IPS-NIHi11 (cell line): ENCODE measurements at regions not wholly inside any gene's neighbourhood (a gene's known extent, or its start where the extent isn't known, plus 50 kb on each side); places are given as distances from the start of the nearest gene placed in this dataset.

Source experiments
- DNase-seq: peaks from one replicate; pipeline ENCODE4 v3.0.0; 2012; ENCODE audit warnings: mixed read lengths, low spot score

DNA sequence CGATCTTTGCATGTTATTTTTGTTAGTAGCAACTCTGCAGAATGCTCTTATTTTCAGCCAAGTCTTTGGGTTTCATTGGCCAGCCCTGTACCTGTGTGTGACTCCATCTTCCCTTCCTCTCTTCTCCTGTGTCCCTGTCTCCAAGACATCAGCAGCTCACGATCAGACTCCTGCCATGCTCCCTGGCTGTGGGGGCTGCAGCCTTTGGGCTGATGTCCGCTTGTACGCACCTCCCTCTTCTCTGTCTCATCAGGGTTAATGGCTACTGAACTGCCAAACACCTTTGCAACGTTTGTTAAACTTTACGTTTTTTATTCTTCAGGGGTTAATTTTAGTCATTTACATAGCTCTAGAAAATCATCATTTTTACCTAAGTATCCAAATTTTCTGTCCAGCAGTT, 103.5 kb upstream of the RET start:
- no peak for DNase-seq

DNA sequence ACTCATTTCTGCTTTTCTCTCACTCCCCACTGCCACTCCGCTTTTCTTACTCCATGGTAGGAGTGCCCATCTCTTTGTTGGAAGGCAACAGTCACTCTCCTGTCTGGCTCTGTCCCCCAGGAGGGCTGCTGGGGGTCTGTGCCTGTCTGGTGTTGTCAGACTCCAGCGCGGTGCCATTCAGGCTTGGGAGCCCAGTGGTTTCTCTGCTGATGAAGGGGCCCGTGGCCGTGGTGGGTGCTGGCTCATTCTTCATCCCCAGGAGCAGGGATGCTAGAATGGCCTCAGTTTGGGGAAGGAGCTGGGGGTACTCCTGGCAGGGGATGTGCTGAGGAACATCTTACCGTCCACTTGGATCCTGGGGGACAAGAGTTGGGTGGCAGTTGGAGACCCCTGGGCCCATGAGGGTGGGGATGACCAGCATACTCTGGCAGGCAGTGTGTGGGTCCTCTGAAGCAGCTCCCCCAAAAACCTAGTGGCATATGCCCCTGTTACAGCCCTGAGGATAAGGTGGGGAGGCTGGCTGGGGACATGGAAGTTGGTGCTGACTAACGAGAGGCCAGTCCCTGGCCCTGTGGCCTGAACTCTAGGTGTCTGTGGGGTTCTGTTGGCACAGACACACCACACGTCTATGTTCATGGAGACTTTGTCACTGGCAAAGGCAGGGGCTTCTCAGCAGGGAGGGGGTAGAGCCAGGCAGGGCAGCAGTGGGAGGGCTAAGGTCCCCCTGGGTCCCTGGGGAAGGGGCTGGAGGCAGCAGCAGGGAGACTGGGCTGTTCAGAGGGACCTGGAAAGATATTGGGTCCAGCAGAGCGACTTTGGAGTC, 102.8 kb upstream of the RET start:
- DNase-seq = peak; percentile 5

DNA sequence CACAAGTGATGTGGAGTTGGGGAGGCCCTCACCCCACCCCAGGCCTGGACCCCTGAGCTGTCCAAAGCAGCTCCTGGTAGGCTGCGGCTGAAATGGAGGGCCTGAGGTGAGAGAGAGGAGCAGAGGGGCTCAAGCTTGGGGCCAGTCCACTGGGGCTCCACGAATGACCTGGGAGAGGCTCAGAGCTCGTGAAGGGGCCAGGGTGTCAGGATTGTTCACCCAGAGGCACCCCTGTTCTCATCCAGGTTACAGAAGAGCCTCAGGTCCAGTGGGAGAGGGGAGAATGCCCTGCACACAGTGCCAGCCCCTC, 102.2 kb upstream of the RET start:
- no peak for DNase-seq

- DNase-seq = peak; percentile 8
Measured at GRCh38 chr10:42975005-42975493, 101.8 kb upstream of the RET start.

GRCh38 chr10:42975558-42976340, 101.1 kb upstream of the RET start:
- DNase-seq = no peak

DNA sequence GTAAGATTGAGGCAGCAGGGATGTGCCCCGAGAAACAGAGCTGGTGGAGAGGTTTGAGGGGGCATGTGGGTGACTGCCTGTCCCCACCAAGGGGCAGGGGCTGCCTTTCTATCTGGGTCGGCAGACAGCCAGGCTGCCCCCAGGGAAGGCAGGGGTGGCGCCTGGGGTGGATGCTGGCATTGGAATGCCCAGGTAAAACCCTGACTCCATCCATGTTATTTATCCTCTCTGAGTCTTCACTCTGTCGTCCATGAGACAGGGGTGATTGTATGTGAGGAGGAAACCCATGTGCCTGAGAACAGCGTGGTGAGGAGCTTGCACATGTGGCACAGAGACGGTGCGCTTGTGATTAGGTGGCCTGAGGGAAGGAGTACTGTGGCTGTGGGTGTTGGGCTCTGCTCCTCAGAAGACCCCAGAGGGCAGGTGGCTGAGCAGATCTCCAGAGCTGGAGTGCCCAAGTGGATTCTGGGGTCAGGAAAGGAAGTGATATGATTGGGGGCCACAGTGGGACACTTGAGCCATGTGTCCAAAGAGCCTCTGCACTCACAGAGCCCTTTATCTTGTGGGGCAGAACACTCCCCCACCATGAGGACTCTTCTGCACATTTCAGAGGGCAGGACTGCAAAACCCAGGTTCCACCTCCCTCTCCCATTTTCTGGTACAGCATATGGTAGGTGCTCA, 100.4 kb upstream of the RET start:
- DNase-seq = no peak

GRCh38 chr10:42977032-42977416, 99.8 kb upstream of the RET start:
- no peak for DNase-seq

DNA sequence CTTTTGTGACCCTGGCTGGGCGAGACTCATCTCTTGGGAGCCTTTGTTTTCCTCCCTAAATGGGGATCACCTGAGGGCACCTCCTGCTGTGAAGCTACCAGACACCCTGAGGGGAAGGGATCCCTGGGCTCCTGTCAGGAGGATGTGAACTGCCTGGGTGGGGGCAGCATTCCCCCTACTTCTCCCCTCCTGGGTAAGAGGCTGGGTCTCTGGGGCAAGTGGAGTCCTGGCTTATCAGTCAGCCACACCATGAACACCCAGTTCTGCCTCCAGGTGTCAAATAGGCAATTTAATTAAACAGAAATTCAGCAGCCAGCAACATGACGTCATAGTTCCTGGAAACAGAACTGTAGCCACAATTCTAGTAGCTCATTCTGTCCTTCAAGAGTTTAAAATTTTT, 97.7 kb upstream of the RET start:
- no peak for DNase-seq

GRCh38 chr10:42979721-42980467, 97.0 kb upstream of the RET start:
- DNase-seq = no peak

- DNase-seq = no peak
Measured at GRCh38 chr10:42980553-42981357, 96.1 kb upstream of the RET start.

GRCh38 chr10:42981358-42982236, 95.3 kb upstream of the RET start:
- no peak for DNase-seq

GRCh38 chr10:42982891-42983506, 93.9 kb upstream of the RET start:
- DNase-seq = peak; percentile 5

- no peak for DNase-seq
Measured at GRCh38 chr10:42983591-42983990, 93.3 kb upstream of the RET start.

- peak; percentile 3 for DNase-seq
Measured at GRCh38 chr10:42984035-42984610, 92.7 kb upstream of the RET start.

DNA sequence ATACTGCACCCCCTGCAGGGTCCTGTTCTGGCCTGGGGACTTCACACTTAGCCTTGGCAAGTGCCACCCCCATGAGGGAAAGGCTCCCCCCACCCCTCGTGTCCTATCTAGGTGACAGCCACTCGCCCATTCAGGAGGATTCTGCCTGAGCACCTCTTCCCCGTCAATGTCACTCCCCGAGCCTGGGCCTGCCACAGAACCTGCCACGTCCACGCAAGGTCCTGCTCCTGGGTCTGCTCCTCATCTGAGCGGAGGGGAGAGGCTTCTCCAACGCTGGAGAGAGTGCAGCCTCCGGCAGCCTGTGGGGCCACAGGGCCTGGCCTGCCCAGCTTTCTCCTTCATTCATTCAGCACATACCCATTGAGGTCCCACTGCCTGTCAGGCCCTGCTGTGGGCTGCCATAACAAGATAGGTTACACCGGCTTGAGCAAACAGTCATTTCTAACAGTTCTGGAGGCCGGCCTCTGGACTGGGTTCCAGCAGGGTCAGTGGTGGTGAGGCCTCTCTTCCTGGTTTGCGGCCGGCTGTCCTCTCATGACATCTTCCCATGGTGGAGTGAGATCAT, 92.0 kb upstream of the RET start:
- no peak for DNase-seq

DNA sequence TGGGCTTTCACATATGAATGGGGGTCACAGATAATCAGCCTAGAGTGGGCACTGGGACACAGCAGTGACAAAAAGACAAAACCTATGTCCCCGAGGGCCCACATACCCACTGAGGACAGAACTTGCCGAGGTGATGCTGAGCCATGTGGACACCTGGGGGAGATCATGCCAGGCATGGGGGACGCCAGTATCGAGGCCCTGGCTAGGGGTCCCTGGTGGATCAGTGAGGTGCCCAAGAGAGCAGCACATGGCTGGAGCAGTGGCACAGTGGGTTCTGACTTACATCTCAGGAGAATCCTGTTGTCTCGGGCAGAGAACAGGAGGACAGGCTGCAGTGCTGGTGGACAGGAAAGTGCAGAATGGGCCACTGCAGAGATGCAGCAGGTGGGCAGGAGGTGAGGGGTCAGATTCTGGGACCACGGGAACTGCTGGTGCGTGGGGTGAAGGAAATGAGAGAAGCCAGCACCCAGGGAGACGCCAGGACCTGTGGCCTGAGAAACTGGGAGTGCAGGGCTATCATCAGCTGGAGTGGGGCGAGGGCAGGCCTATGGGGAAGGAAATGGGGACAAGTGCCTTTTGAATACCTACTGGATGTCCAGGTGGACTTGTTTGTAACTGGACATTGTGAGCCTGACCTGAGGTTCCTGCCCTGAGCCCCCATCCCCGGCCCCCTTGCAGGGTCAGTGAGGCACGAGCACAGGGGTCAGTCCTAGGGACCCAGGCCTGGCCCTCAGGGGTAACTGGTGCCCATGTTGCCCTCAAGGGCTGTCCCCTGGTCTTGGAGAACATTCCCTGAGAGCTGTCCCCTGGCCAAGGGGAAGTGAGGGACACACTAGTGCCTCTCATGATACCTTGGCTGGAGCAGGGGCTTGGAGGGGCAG, 91.2 kb upstream of the RET start:
- no peak for DNase-seq

DNA sequence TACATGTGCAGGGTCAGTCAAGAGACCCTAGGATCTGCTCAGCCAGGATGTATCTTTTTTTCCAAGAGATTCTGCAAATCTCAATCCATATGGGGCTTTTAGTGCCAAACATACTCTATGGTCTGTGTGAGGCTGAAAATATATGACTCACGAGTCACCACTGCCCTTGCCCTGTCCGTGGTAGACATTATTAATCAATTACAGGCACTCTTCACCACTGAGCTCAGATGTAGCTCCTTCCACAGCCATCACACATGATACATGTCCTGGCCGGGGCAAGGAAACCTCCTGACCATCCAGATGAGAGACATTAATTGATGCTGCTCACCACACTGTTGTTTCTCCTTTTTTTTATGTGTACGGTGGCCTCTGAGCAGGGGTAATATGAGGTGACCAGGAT, 90.2 kb upstream of the RET start:
- no peak for DNase-seq

DNA sequence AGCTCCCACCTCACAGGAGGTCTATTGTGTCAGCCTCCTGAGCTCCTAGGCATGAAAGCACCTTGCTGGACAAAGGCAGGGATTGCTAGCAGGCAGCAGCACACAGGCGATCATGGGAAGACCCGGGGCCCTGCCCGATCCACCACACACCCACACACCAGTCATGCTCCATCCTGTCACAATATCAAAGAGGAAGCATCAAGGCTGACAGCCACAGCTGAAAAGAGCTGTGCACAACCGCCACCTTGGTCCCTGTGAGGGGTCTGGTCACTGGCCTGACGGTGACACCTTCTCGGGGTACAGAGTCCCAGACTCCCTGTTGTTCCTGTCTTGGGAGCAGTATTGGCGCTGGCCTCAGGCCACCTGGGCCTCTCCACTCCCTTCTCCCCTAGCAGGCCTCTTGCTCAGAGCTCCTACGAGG, 89.7 kb upstream of the RET start:
- DNase-seq = no peak
